Activated CD8-positive, alpha-beta memory T cell treated with anti-CD3 and anti-CD28 coated beads, Interleukin-2, amount 50 U/mL, for 24 hours (primary cell): ENCODE measurements at regions not wholly inside any gene's neighbourhood (a gene's known extent, or its start where the extent isn't known, plus 50 kb on each side); places are given as distances from the start of the nearest gene placed in this dataset.

ENCODE experiments used
- DNase-seq: peaks from one replicate; pipeline ENCODE4 v3.0.0-alpha.2; 2020; ENCODE audit errors: extremely low read depth

DNA sequence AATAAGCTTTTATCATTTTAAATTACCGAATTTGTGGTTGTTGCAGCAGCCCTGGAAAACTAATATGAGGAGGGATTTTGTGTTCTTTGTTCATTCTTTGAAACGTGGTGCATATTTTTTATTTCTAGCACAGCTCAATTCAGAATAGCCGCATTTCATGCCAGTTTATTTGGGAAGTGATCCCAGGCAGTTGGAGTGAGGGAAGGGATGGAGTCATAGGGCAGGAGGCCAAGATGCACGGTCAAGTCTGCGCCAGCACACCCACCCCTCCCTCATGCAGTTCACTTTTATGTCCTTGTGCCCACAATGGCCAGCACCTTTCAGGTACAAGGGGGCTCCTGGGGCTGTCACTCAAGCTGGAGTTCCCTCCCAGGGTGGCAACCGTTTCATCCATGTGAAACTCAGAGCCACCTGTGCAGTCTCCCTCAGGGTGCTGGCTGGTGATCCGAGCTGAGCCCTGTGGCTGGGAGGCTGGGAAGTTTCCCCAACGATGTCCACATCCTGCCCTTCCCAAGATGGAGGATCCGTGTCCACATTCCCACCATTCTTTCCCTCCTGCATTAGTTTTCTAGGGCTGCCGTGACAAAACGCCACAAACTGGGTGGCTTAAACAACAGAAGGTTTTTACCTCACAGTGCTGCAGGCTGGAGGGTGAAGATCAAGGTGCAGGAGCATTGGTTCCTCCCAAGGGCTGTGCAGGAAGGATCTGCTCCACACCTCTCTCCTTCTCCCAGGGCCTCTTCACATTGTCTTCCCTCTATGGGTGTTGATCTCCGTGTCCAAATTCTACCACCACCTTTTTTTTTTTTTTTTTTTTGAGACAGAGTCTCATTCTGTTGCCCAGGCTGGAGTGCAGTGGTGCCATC lies 68.5 kb upstream of the ITGA6 start:
- DNase-seq, result no peak

DNA sequence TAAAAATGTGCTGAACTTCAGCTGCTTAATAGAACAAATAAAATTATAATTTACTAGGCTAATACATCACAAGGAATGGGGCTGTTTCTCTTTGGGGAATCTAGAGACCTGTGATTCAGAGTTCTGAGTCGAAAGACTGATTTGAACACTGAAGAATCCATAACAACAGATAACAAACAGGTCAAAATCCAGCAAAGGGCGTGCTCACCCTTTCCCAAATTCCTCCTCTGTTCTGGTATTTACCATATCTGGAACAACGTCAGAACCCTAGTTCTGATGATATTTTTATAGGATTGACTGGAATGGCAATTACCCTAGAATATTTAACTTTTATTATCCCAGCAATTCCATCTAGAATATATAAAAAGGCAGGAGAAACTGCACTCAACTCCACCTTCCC lies 66.0 kb upstream of the ITGA6 start:
- DNase-seq, result no peak

DNA sequence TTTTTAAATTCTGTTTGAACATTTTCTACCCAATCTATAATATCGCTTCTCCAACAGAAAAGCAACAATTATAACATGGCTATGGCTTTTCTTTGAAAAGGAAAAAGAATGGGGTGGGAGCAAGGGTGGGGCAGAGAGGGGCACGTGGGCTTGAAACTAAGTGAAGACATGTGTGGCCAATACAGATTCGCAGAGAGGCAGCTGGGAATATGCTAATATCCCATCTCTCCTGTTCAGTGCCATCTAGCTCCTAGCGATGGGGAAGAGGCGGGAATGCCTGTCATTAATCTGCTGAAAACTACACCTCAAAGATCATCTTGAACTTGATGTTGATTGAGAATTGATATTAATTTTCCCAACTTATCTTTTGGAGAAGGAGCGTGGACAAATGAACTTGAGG lies 65.5 kb upstream of the ITGA6 start:
- no peak for DNase-seq

DNA sequence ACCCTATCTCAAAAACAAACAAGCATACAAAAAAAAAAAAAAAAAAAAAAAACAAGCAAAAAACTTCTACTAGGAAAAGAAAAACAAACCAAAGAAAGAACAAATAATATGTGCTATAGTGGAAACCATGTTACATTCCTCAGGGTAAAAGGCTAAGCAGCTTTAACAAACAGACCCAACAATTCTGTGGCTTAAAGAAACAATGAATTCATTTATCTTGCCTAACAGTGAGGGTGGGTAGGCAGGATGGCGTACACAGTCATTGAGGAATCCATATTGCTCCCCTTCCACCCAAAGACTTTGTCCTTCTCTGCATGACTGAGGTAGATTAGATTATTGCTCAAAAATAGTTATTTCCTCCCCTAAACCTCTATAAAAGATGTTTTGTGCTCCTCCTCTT lies 63.1 kb upstream of the ITGA6 start:
- DNase-seq, result no peak

DNA sequence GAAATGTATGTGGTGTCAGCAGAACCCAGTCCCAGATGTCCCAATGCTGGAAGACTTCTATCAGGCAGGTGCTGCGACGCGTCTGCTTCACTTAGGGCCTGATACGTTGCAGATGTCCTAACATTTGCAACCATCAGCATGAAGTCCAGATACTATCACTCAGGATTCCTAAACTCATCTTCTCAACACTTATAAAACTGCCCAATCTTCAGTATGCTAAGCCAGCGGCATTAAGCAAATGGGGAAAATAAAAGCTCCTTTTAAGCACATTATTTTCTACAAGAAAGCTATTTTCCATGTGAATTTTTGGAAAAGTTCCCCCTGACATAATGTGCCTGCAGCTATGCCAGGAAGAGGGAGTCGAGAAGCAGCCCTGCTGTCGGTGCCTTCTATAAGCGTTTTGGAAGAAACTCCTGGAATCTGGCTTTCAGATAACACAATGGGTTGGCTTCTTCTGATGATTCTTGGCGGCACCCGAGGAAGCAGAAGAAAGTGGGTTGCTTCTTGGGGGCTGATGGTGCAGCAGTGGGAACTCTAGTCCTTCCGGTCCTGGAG lies 60.7 kb upstream of the ITGA6 start:
- DNase-seq, result no peak

DNA sequence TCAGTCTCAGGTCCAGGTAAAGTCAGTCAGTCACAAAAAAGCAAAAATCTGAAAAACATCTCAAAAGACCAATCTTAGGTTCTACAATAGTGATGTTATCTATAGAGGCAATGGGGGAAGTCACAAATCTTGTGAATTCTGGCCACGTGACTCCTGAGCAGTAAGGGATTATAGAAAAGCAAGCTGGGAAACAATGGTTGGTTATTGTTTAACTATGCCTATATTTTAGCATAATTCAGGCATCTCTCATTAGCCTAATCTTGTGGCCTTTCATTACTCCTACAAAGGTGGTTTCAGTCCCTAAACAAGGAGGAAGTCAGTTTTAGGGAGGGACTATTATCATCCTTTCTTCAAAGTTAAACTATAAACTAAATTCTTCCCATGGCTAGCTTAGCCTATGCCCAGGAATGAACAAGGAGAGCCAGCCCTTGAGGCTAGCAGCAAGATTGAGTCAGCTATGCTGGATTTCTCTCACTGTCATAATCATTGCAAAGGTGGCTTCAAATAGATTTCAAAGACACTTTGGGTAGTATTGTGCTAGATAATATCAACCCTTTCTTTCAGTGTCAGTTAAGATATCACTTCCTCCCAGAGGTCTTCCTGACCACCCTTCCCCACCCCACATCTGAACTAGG lies 56.4 kb upstream of the ITGA6 start:
- DNase-seq, result no peak

DNA sequence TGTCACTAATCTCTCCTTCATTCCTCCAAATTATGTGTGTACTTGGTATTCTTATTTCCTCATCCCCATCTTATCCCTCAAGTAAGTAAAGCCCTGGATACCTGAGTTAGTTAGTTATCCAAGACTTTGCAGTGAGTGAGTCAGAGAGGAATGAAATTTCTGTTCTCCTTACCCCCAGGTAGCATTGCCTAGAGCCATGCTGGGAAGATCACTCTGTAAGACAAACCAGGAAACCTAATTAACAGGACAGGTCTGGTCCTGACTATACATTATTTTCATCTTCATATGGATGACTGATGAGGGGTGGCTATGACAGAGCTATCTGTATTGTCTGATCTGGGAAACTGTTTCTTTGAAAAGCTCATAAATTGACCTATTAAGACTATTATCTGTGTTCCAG lies 55.0 kb upstream of the ITGA6 start:
- no peak for DNase-seq

DNA sequence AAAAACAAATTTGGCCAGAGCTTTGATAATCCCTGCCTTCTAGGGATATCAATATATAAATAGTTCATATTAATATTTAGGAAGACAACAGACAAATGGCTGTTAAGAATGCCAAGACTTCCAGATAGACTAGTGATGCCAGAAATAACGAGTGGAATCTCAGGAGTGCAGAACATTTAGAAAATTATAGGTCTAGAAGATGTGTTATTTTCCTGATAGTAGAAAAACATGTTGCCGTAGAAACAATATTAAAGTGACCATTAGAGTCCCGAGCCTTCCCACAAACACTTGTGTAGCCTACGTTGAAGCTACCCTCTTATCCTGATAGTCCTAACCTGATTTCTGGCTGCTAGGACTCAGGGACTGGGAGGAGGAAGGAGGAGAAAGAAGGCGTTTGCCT lies 54.3 kb upstream of the ITGA6 start:
- DNase-seq, result no peak

DNA sequence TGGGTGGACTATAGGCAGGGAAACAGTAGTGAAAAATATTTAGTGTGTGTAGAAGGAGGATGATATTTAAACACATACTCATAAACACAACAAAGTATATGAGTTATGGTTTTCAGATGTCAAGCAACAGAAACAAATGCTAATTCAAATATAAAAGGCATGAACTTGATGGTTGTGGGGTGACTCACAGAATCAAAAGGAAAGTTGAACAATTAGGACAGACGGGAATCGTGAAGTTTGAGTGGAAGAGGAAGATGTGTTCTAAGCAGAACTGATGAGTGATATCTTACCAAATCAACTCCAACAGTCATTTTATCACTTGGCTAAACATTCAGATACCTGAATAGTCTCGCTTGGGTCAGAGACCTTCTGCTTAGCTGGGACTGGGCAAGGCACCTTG lies 53.6 kb upstream of the ITGA6 start:
- no peak for DNase-seq

DNA sequence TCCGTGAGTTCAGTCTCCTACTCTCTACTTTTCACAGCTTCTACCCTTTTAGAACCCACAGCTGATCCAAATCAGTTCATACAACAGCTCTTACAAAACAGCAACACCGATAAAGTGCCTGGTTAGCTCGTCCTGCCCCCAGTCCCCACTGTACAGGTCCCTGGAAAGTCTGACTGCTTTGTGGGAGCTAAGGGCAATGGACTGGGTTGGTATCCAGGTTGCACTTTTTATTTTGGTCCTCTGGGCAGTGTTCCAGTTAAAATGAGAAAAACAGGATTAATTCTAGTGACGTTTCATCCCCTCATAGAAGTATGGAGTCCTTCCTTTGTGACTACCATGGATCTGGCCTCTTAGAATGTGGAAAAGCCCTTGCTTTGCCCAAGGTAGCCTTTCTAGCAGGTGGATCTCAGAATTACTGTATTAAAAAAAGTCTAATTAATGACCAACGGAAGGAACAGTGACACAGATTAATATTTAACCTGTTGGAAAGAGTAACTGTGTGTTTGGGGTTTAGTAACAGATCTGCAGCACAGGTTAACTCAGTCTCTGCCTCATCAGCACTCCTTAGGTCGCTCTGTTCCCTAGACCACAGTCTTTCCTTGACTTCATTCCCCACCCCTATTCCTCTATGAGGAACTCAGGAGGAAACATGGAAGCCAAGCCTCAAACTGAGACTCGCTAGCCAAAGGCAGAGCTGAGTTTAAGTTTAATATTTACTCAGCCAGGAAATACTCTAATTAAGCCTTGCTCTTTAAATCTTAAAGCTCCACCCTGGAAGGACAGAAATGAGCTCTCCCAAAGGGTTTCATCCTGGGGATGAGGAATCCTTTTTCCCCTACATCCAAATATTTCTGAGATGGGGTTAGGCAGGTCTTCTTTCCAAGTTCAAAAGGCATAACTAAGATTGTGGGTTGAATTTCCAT lies 52.8 kb upstream of the ITGA6 start:
- no peak for DNase-seq

DNA sequence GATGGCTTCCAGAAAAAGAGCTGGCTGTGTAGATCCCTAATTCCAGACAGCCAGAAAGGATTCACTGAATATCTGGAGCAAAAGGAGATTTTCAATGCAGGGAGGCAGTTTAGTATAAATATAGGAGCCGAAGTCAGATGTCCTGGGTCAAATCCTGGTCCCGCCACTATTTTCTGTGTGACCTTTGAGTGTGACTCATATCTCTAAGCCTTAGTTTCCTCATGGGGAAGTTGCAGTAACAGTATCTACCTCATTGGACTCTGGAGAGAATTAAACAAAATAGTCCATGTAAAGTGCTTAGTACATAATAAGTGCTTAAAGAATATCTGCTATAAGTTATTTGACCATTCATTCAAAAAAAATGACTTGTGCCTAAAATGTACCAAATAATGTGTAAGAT lies 52.1 kb upstream of the ITGA6 start:
- DNase-seq, result no peak

DNA sequence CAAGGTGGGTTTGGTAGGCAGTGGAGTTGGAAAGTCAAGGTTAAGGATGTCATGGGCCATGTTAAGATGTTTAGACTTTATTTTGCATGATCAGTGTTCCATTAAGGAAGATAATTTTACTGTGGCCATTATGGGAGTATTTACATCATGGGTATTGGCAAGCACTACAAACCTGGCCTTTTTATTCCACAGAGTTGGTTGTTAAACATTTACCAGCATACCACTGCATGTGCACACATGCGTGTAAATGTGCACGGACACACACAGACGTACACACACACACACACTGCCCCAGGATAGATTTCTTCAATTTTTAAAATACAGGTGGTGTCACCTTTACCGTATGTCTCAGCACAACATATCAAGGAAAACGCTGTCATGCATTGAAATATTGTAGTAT lies 51.4 kb upstream of the ITGA6 start:
- DNase-seq, result no peak

DNA sequence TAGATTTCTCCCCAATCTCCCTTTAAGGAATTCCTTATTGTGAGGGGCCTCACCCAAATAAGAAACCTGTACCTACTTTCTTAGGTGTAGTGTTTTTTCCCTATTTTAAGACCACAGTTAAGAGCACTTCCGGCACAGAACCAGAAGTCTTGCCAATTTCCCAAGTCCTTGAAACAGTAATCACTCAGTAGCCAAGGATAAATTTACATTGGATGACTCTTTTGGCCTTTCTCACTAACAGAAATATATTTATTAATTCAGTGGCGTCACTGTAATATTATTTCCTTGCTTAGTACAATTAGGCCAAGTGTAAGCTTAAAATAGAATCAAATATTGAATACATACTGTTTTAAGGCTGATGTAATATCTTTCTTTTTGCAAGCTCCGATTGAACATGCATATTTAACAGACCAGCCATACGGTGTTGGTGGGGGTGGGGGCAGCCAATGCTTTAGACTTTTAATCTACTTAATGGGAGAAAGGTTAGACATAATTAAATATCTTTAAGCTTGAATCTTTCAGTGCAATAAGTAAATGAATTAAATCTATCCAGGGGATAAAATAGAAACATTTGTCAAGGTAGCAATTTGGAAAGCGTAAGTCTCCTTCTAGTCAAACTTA lies 50.8 kb upstream of the ITGA6 start:
- no peak for DNase-seq

DNA sequence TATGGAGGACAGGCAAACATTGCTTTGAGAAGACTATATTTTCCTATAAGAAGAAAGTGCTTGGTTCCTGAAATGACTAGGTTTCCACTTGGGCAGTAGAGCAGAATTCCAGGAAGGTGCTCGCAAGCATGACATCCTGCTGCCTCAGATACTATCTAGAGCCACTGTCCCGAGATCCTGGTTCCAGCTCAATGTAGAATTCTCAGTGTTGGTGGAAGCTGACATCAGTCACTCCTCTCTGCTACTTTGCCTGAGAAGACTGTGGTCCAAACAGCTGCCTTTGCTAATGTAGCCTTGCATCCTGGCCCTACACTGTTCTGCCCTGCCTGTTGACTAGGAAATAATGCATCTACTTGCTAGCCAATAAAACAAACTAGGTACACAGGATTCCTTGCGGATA lies 50.0 kb upstream of the ITGA6 start:
- no peak for DNase-seq
